Fibroblast of peridontal ligament (primary cell): ENCODE measurements at regions not wholly inside any gene's neighbourhood (a gene's known extent, or its start where the extent isn't known, plus 50 kb on each side); places are given as distances from the start of the nearest gene placed in this dataset.

Source experiments
- DNase-seq: peaks from one replicate; pipeline ENCODE4 v3.0.0-alpha.2; 2010; ENCODE audit errors: extremely low read depth

DNA sequence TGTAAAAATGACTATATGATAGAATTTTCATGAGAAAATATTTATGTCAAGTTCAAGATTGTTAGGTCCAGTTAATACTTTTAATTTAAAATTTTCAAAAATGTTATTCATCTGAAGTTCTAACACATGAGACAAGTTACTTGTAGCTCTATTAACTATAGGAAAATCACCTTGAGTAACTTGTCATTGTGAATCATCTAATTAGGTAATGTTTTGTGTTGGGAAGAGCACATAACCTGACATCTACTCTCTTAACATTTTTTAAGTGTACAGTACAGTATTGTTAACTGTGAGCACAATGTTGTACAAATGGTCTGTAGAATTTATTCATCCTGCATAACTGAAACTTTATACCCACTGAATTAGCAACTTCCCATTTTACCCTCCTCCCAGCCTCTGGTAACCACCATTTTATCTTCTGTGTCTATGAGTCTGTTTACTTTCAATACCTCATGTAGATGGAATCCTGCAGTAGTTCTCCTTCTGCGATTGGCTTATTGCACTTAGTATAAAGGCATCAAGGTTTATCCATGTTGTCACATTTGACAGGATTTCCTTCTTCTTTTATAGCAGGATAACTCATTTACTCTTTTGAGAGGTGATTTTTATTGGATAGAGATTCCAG, 54.6 kb downstream of the ARL4A start:
- DNase-seq, result no peak

DNA sequence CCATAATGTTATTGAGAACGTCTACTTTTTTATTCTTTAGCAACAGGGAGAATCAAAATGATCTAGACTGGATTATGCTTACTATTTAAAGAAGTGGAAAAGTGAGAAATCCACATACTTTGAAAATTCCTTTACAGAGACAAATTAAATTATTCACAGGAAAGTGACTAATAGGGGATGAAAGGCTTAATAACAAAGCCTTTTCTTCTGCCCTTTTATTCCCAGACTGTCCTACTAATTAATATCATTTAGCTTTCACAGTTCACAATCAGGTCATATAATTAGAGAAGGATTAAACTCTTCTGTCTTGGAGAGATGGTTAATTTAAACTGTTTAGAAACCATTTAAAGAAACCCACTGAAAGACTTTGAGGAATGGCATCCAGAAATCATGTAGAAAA, 58.8 kb downstream of the ARL4A start:
- no peak for DNase-seq

DNA sequence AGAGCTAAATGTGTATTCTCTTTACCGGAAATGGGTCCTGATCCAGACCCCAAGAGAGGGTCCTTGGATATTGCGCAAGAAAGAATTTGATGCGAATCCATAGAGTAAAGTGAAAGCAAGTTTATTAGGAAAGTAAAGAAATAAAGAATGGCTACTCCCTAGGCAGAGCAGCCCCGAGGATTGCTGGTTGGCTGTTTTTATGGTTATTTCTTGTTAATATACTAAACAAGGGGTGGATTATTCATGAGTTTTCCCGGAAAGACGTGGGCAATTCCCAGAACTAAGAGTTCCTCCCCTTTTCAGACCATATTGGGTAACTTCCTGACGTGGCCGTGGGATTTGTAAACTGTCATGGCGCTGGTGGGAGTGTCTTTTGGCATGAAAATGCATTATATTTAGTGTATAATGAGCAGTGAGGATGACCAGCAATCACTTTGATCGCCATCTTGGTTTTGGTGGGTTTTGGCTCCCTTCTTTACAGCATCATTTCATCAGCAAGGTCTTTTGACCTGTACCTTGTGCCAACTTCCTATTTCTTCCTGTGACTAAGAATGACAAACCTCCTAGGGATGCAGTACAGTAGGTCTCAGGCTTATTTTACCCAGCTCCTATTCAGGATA, 60.4 kb downstream of the ARL4A start:
- DNase-seq, result no peak

DNA sequence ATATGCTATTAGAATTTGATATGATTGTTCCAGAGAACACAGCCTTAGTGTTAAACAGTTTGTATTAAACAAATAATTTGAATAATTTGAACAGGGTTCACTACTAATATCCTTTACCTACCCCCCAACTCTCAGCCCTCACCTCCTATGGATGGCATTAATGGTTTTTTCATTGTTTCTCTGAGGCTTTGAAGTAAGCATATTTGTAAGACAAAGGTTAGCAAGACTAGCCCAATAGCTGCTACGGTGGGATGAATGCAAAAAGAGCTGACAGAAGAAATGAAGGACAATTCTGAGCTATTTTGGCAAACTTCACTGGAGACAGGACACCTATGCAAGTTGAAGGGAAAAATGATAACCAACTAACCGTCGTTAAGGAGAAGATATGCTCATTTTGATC, 61.6 kb downstream of the ARL4A start:
- DNase-seq, result no peak

DNA sequence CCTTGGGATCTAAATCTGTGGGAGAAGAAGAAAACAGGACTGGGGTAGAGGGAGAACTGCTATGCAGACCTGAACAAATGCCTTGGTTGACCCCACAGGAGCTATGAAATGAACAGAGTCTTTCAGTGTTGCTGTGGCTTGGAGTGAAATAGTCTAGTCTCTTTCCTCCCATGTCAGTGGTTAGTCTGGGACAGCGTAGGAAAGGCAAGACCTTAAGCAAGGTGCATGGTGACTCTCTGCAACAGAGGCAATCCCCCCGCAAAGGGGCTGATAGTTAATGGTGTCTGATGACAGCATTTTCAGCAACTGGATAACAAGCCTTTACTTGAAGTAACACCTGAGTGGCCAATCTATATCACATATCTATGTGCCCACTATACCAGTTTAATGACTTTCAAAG, 62.3 kb downstream of the ARL4A start:
- no peak for DNase-seq

DNA sequence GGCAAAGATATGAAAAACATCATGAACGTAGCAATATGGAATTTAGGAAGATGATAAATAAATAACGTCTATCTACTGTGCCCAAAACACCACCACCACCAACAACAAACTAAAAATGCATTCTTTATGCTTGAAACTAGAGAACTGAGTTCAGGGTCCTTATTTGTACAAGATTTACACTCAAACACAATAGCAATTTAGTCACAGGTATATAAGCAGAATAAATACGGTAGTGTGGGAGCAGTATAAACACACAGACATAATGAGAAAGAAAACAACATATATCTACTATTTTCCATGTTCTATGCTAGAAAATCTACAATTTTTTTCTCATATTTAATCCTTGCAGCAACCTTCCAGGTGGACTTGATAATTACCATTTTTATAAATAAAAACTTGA, 64.3 kb downstream of the ARL4A start:
- DNase-seq, result no peak

DNA sequence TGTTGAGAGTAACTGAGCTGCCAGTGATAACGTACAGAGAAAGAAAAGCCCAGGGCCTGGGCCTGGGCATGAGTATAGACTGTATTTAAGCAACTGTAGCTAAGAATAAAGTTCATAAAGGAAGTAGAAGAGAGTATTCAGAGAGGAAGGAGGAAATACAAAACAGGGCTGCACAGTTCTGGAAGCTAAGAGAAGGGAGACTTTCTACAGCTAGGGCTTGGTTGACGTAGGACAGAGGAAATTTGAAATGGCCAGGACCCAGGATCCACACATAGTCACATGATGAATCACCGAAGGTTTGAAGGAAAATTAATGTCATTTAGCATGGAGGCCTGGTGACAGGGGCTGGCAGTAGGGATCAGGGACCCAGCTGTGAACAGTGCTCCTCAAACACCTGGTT, 66.7 kb downstream of the ARL4A start:
- DNase-seq, result peak; percentile 17

DNA sequence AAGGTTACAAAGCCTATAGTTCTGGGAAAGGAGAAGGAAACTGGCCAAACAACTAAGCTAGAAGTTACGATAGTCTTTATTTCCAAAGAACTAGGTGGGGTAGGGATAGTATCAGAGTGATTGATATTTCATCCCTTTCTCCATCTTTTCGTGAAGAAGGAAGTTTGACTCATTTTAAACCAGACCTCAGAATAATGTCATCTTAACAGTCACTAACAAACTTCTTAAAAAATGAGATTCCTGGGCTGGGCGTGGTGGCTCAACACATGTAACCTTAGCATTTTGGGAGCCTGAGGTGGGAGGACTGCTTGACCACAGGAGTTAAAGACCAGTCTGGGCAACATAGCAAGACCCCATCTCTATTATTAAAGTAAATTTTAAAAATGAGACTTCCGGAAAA, 69.4 kb downstream of the ARL4A start:
- peak; percentile 17 for DNase-seq

DNA sequence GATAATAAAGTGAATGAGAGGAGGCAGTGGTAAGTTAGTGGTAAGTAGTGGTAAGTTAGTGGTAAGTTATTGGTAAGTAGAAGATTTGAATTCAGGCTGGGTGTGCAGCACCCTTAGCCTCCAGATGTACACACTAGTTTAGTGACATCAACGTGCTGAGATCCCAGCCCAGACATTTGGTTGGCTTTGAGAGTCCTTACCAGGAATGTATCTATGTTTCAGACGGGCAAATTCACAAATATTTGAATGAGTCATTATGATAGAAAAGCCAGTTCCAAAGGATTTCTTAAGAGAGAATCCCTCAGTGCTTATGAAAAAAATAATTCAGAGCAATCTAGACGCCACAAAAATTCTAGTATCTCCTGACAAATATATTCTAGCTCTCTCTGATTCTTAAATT, 70.0 kb downstream of the ARL4A start:
- peak; percentile 95 for DNase-seq

DNA sequence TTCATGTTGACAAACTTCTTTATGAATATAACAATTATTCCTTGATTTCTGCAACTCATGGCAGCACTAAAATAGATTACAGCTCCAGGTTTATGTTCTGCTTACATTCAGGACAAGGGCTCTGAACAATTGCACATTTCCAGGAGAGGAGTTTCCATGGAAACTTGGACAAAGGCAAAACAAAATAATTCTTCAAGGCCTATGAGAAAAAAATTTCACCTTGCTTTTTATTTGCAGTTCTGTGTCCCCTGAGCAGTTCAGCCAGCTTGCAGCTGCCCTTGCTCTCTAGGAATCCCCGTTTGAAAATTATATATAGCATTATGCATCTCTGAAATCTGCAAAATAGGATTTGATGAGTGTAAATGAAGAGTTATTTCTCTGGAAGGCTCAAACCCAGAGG, 71.7 kb downstream of the ARL4A start:
- DNase-seq, result peak; percentile 25

DNA sequence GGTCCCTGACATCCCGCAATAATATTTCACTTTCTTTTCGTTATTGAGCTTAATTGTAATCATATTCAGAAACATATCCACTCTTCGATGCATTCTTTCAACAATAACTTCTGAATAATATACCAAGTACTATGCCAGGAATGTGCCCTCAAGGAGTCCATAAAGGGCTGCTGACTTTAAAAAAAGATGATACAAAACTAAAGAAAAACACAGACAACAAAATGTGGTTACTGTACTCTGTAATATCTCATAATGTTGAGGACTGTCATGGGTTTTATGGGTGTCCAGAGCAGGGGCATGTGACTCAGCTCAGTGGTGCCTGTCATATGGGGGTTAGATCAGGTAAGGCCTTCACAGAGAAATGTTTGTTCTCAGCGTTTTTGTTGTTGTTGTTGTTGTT, 73.7 kb downstream of the ARL4A start:
- DNase-seq, result no peak

DNA sequence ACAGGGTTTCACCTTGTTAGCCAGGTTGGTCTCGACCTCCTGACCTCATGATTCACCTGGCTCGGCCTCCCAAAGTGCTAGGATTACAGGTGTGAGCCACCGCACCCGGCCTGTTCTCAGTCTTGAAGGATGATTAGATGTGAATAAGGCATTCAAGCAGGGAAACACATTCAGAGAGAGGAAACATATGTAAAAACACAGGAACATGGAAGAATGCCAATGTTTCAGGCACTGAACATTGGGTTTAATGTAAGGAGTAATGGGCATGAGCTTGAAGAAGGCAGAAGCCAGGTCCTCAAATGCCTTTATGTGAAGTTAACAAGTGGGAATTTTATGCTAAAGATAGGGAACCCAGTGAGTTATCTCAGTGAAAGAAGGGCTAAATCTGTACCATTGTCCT, 74.3 kb downstream of the ARL4A start:
- DNase-seq, result no peak

DNA sequence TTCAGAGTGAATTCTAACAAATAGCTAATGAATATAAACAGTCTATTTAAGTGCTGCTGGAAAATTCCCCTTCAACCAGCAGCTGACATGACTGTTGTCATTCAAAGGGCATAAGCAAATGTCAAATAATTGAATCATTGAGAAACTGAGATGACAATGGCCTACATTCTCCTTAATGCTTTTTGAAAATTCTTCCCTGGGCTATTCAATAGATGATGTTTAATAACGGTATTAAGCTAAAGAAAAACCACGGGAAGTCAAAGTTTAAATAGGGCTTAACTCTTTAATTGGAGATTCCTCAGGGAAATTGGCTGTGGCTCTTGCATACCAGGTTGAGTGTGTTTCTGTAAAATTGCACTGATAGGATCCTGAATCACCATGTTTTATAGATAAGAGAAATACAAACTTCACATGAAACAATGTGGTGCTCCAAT, 77.0 kb downstream of the ARL4A start:
- no peak for DNase-seq

DNA sequence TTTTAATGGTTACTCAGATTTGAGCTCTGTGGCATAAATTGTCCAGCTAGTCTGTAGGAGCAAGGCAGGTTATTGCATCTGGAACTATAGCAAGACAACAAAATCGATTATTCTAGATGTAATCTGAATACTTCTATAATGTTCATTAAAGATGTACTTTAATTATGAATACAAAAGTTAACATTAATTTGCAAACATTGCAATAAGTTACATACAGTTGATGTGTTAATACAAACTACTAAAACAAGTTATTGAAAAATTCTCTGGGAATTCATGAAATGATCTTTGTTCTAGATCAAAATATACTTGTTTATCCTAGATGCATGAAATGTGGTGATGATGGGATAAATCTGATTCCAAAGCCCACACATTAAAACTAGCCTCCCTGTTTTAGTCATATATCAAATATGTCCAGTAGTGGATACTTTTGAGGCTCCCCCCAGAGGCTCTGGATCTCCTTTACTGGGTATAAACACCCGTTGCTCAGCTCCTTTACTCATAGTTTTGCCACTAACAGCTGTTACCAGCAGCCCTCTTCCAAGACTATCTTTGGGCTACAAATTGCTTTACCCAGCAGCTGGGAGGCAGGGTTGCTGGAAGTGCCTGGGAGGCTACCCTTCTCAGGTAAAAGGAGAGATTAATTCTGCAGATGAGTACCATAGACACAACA, 78.1 kb downstream of the ARL4A start:
- peak; percentile 63 for DNase-seq

DNA sequence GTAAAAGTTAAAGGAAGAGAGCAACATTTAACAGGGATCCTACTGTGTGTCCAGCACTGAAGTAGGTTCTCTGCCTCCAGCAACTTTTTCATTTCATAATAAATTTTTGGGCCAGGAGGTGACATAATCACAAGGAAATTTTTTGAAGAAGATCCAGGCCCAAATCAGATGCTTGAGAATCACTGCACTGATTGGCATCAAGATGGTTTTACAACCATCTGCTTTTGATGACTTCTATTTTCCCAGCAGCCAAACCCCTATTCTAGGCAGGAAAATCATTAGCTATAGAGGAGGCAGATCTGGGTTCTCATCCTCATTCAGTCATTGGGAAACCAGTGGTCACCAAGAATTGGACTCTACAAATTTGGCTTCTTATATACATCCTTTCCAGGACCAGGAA, 79.0 kb downstream of the ARL4A start:
- peak; percentile 61 for DNase-seq

DNA sequence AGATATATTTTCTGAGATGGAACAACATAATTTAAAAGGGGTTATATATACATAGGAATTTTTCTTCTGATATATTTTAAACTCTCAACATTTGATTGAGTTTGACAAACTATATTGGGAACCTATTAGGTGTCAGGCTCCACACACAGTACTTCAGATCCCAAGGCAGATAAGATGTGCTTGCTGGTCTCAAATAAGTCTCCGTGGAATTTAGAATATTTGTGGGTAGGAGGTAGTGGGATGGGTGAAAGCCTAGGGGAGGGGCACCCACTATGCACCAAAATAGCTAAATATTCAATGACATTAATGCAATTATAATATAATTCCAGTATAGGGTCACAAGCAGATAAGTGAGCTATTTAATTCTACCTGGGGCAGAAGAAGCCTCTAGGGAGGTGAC, 81.5 kb downstream of the ARL4A start:
- no peak for DNase-seq

DNA sequence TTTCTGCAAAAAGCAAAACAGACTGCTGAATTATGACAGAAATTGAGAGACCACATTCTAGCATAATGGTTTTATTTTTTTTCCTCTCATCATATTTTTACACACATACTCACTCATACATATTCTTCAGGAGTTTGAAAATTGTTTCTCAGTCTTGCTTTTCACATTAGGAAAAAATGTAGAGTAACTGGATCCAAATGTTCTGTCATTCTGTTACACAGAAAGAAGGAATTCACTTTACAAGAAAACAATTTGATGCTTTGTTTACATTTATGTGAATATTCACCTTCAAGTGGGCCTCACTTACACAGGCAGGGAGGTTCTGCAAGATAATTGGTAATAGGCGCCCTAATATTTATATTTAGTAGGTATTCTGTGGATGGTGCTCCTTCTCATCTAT, 82.0 kb downstream of the ARL4A start:
- DNase-seq, result peak; percentile 47

DNA sequence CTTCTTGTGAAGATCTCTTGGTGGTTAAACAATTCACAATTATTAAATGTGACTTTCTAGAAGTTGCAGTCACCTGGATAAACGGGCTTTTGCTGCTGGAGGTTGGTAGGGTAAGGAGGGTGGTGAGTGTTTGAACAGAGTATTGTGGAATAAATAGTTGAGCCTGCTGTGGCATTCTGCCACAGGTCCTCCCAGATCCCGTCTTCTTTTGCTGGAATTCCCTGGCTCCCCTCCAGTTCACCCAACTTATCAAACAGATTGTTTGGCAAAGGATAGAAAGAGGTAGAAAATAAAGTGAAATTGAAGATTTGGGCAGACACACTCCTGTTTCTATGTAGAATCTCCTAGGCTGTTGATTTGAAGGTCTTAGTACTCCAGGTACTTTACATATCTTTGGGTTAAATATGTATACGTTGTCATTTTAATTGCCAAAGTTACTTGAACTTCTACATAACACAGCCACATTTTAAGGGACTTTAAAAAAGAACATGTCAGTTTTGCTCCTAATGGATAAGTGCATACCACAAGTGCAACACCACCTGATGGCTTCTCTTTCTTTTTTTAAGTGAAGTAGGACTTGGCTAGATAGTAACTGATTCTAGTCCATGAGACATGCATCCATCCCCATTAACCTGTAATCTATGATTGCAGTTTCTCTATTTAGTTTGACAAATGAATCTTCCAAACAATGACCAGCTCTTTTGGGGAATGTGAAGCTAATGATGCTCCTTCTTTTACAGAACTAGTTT, 83.0 kb downstream of the ARL4A start:
- peak; percentile 12 for DNase-seq

DNA sequence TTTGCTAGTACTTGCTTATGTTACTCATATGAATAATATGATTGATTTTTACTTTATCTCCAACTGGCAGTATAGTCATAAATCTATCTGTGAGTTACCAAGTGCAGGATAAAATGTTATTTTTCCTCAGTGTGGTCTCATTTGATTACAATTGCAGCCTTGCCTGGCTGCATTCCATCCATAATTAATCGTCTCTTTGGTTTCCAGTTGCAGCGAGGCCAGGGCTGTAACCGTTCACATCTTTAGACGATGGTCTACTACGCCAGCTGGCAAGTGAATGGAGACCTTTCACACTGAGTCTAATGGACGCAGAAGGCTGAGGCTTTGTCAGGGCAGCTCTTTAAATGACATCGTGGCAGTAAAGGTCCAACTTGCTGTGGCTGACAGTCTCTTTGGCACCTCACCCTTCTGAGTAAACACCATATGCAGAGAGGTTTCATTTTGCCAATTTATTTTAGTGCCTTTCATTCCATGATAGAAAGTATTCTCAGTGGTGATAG, 84.0 kb downstream of the ARL4A start:
- DNase-seq, result peak; percentile 75

DNA sequence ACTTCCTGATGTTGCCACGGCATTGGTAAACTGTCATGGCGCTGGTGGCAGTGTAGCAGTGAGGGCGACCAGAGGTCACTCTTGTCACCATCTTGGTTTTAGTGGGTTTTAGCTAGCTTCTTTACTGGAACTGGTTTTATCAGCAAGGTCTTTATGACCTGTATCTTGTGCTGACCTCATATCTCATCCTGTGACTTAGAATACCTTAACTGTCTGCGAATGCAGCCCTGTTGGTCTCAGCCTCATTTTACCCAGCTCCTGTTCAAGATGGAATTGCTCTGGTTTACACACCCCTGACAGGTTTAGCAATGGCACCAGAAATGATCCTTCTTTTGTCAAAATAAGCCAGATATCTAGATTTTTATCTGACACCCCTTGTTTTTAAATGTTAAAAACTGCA, 85.3 kb downstream of the ARL4A start:
- DNase-seq, result no peak

DNA sequence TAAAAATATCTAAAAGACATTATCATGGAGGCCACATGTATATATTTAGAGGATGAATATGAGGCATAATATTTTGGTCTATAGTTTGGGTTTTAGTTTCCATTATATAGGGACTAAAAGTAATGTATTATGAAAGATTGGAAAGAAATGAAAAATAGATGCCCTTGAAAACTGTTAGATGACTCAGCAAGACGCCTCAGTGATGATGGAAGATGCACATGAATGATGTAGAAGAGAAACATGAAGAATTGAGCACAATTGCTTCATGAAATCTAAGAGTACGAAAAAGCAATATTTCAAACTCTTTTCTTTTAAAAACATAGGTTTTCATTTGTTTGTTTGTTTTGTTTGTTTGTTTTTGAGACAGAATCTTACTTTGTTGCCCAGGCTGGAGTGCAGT, 89.8 kb downstream of the ARL4A start:
- no peak for DNase-seq

DNA sequence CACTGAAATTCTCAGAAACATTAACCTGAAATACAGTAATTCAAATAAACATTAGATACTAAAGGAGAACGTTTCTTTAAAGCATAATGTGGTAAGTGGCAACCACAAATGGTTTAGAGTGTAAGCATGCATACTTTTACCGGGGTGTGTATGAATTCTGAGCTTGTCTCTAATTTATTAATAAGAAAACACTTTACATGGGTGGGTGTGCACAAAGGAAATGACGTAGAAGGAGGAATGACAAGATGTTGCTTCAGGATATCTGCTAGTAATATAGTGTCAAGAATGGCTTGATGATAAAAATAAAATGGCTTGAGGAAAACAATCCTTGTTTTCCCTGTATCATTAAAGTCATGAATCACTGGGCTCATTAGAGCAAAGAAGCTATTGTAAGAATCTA, 92.5 kb downstream of the ARL4A start:
- no peak for DNase-seq
